ENCODE measurements at regions not wholly inside any gene's neighbourhood (a gene's known extent, or its start where the extent isn't known, plus 50 kb on each side); places are given as distances from the start of the nearest gene placed in this dataset.
"Not testable (repeated sequence)": the region's sequence is repeated elsewhere in the genome, so short reads cannot be mapped to it uniquely, and the experiment has no call there.

GRCh38 chr18:56000041-56000440 is 412.0 kb upstream of the TCF4 start:
- peak; percentile 13 for DNase-seq

- no peak for DNase-seq
Observed at GRCh38 chr18:55999641-56000040, 411.6 kb upstream of the TCF4 start.

- no peak for DNase-seq
Observed at GRCh38 chr18:55998801-55999385, 410.9 kb upstream of the TCF4 start.

GRCh38 chr18:55998071-55998522 is 410.1 kb upstream of the TCF4 start:
- DNase-seq = peak; percentile 17

GRCh38 chr18:55997151-55997561 is 409.2 kb upstream of the TCF4 start:
- DNase-seq = no peak

GRCh38 chr18:55996717-55997116 is 408.7 kb upstream of the TCF4 start:
- no peak for DNase-seq

- no peak for DNase-seq
Observed at GRCh38 chr18:55990186-55990585, 402.2 kb upstream of the TCF4 start.

GRCh38 chr18:55988537-55988936 is 400.5 kb upstream of the TCF4 start:
- DNase-seq = peak; percentile 30

GRCh38 chr18:55983433-55983832 is 395.4 kb upstream of the TCF4 start:
- DNase-seq = no peak

- DNase-seq = peak; percentile 1
Observed at GRCh38 chr18:55982992-55983391, 395.0 kb upstream of the TCF4 start.

- no peak for DNase-seq
Observed at GRCh38 chr18:55981712-55982475, 393.9 kb upstream of the TCF4 start.

- no peak for DNase-seq
Observed at GRCh38 chr18:55974521-55974920, 386.5 kb upstream of the TCF4 start.

GRCh38 chr18:55968550-55968949 is 380.6 kb upstream of the TCF4 start:
- DNase-seq = no peak

- DNase-seq = no peak
Observed at GRCh38 chr18:55967019-55967418, 379.0 kb upstream of the TCF4 start.

- DNase-seq = no peak
Observed at GRCh38 chr18:55964171-55964570, 376.2 kb upstream of the TCF4 start.

- DNase-seq = no peak
Observed at GRCh38 chr18:55953326-55953725, 365.3 kb upstream of the TCF4 start.

GRCh38 chr18:55951738-55952137 is 363.7 kb upstream of the TCF4 start:
- DNase-seq = not testable (repeated sequence)

- DNase-seq = no peak
Observed at GRCh38 chr18:55950379-55951166, 362.6 kb upstream of the TCF4 start.

- no peak for DNase-seq
Observed at GRCh38 chr18:55934821-55935220, 346.8 kb upstream of the TCF4 start.

- no peak for DNase-seq
Observed at GRCh38 chr18:55932675-55933074, 344.7 kb upstream of the TCF4 start.

GRCh38 chr18:55927831-55928230 is 339.8 kb upstream of the TCF4 start:
- peak; percentile 86 for DNase-seq

GRCh38 chr18:55925772-55926171 is 337.8 kb upstream of the TCF4 start:
- DNase-seq = no peak

- no peak for DNase-seq
Observed at GRCh38 chr18:55920063-55920462, 332.1 kb upstream of the TCF4 start.

GRCh38 chr18:55918444-55918843 is 330.5 kb upstream of the TCF4 start:
- DNase-seq = no peak

Measured in HCEC 1CT (cell line).